IPS-18a (cell line): ENCODE measurements at regions not wholly inside any gene's neighbourhood (a gene's known extent, or its start where the extent isn't known, plus 50 kb on each side); places are given as distances from the start of the nearest gene placed in this dataset.
"Not testable (repeated sequence)": the region's sequence is repeated elsewhere in the genome, so short reads cannot be mapped to it uniquely, and the experiment has no call there.

Experiments used
- H3K27ac ChIP-seq: one replicate; pipeline ENCODE4 v1.5.1; 2013; ENCODE audit warnings: low read length
- H3K27me3 ChIP-seq: one replicate; pipeline ENCODE4 v1.6.1; 2013; ENCODE audit warnings: mild to moderate bottlenecking, low read length; ENCODE audit not compliant: control insufficient read depth, insufficient read depth
- H3K36me3 ChIP-seq: one replicate; pipeline ENCODE4 v1.6.1; 2013; ENCODE audit warnings: low read depth, low read length; ENCODE audit not compliant: control insufficient read depth
- H3K4me1 ChIP-seq: one replicate; pipeline ENCODE4 v1.6.1; 2013; ENCODE audit warnings: low read depth, low read length; ENCODE audit not compliant: control insufficient read depth
- H3K4me3 ChIP-seq: one replicate; pipeline ENCODE4 v1.5.1; 2013; ENCODE audit warnings: low read length
- H3K9ac ChIP-seq: one replicate; pipeline ENCODE4 v1.6.1; 2013; ENCODE audit warnings: mild to moderate bottlenecking, low read length, moderate library complexity
- H3K9me3 ChIP-seq: one replicate; pipeline ENCODE4 v1.6.1; 2013; ENCODE audit warnings: low read depth, low read length; ENCODE audit not compliant: control insufficient read depth

DNA sequence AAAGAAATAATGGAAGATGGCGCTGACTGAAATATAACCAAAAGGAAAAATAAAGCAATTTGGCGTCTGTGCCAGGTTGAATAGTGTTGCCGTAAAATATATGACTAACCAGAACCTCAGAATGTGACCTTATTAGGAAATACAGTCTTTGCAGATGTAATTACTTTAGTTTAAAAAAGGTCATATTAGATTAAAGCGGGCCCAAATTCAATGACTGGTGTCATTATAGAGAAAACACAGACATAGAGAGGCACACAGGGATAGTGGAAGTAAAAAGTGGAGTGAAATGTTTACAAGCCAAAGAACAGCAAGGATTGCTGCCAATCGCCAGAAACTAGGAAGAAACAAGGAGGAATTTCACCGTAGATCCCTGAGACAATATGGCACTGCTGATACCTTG lies 521.2 kb downstream of the FRK start:
- H3K27me3 ChIP-seq = no peaks in the 10 kb centered on the region
- H3K9ac ChIP-seq = no peak overlapping the region
- no peaks in the 10 kb centered on the region for H3K9me3 ChIP-seq
- H3K4me1 ChIP-seq = peaks cover 7% of the 10 kb centered on the region
- no peak overlapping the region for H3K4me3 ChIP-seq
- no peaks in the 10 kb centered on the region for H3K36me3 ChIP-seq
- no peak overlapping the region for H3K27ac ChIP-seq

DNA sequence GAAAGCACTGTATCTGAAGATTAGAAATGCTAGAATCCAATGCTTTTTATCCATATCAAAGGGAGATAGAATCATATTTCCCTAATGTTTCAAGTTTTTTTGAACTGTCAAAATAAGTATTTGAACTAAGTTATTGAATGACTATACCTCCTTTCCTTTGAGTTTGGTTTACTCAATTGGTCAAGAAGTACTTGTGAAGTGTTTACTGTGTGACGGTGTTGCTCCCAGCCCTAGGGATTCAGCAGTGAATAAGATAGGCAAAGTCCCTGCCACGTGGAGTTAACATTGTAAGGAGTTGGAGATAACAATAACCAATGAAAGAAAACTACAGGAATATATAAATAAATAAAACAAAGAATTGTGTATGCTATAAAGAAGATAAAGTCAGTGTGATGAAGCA lies 535.9 kb downstream of the FRK start:
- Histone ChIP-seq H3K9ac (no peak overlapping the region), H3K27me3 (no peaks in the 10 kb centered on the region), H3K27ac (no peak overlapping the region), H3K4me1 (no peaks in the 10 kb centered on the region), H3K4me3 (no peak overlapping the region), H3K9me3 (no peaks in the 10 kb centered on the region), H3K36me3 (no peaks in the 10 kb centered on the region)

DNA sequence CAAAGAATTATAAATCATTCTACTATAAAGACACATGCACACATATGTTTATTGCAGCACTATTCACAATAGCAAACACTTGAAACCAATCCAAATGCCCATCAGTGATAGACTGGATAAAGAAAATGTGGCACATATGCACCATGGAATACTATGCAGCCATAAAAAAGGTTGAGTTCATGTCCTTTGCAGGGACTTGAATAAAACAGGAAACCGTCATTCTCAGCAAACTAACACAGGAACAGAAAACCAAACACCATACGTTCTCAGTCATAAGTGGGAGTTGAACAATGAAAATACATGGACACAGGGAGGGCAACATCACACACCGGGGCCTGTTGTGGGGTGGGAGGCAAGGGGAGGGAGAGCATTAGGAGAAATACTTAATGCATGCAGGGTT lies 538.9 kb downstream of the FRK start:
- H3K4me1 ChIP-seq, H3K4me3 ChIP-seq, H3K27me3 ChIP-seq, H3K9ac ChIP-seq, H3K36me3 ChIP-seq, H3K9me3 ChIP-seq, H3K27ac ChIP-seq: not testable (repeated sequence)

DNA sequence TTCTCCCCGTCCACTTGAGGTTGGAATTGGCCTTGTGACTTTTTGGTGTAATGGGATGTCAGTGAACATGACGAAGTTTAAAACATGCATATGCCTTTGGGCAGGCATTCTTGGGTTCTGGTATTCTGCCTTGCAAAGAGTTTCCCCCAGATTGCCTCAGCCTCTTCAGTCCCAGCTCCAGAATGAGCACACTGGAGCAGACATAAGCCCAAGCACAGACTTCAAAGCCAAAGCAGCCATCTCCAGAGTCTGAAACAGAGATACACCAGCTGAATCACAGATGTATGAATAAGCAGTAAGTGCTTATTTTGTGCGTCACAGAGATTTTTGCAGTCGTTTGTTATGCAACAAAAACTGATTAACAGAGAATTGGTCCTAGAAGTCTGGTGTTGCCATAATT lies 546.0 kb downstream of the FRK start:
- Histone ChIP-seq H3K27ac (no peak overlapping the region), H3K4me3 (no peak overlapping the region), H3K9ac (no peak overlapping the region), H3K4me1 (no peaks in the 10 kb centered on the region), H3K36me3 (no peaks in the 10 kb centered on the region), H3K27me3 (no peaks in the 10 kb centered on the region), H3K9me3 (no peaks in the 10 kb centered on the region)

DNA sequence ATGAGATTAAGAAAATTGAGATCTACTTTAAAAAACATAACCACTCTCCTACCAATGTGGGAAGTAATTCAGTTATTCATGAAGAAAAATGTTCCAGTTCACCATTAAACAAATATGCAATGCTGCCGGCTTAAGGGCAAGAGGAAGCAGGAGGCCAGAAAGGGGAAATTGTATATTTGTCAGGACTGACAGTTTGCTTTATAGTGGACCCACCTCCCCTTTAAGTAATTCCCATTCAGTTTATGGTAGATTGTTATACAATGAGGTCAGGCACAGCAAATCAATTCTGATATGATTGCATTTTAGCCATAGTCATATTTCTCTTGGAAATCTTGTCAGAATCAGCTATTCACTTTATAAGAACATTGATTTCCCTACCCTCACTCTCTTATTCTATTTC lies 547.8 kb downstream of the FRK start:
- Histone ChIP-seq H3K4me3 (no peak overlapping the region), H3K27ac (no peak overlapping the region), H3K9ac (no peak overlapping the region), H3K9me3 (no peaks in the 10 kb centered on the region), H3K36me3 (no peaks in the 10 kb centered on the region), H3K27me3 (no peaks in the 10 kb centered on the region), H3K4me1 (no peaks in the 10 kb centered on the region)

DNA sequence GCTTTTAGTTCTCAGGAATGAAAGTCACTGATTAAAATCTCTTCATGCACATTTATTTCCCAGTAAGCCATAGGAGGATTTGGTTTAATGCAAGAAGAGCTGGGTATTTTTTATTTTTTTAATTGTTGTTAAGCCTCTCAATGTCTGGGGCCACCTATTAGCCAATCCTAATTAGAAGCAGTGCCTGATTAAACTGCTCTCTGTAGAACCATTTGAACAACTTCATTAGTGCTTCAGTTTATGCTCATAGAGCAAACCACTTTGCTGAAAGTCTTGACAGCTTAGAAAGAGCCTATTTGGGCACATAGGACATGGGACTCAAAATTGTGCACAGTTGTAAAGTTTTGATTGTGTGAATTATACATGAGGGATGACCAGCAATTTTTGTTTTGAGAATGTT lies 548.9 kb downstream of the FRK start:
- no peak overlapping the region for H3K9ac ChIP-seq
- no peaks in the 10 kb centered on the region for H3K27me3 ChIP-seq
- H3K4me1 ChIP-seq = no peaks in the 10 kb centered on the region
- H3K36me3 ChIP-seq = no peaks in the 10 kb centered on the region
- no peak overlapping the region for H3K27ac ChIP-seq
- H3K4me3 ChIP-seq = no peak overlapping the region
- H3K9me3 ChIP-seq = no peaks in the 10 kb centered on the region

DNA sequence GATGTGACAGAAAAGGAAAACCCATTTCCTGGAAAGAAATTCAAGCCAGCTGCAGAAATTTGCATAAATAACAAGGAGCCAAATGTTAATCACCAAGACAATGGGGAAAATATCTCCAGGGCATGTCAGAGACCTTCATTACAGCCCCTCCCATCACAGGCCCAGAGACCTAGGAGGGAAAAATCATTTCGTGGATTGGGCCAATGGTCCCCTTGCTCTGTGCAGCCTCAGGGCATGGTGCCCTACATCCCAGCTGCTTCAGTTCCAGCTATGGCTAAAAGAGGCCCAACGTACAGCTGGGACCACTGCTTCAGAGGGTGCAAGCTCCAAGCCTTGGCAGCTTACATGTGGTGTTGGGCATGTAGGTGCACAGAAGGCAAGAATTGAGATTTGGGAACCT lies 558.3 kb downstream of the FRK start:
- H3K4me1 ChIP-seq, H3K27ac ChIP-seq, H3K9me3 ChIP-seq, H3K9ac ChIP-seq, H3K27me3 ChIP-seq, H3K36me3 ChIP-seq, H3K4me3 ChIP-seq: not testable (repeated sequence)

DNA sequence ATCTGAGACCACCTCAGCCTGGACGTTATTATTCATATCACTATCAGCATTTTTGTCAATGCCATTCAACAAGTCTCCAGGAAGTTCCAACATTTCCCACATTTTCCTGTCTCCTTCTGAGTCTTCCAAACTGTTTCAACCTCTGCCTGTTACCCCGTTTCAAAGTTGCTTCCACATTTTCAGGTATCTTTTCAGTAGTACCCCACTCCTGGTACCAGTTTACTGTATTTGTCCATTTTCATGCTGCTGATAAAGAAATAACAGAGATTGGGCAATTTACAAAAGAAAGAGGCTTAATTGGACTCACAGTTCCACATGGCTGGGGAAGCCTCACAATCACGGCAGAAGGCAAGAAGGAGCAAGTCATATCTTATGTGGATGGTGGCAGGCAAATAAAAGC lies 565.5 kb downstream of the FRK start:
- Histone ChIP-seq H3K4me1 (no peaks in the 10 kb centered on the region), H3K9me3 (peaks cover 23% of the 10 kb centered on the region)

DNA sequence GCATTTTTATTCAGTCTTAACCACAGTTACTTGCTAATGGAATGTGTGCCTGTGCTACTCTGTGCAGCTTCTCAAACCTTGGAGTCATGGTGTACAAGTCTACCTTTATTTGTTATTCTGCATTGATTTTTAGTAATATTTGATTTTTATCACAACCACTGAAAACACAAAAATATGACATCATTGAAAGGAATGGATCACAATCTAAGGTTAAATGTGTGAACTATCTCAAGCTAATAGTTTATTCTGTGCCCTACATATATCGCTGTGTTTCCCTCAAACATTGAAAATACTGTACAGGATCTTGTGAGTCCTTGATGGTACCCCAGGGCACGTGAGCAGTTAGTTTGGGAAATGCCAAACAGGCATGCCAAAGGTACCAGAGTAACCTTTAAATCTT lies 573.4 kb downstream of the FRK start:
- Histone ChIP-seq H3K27me3 (no peaks in the 10 kb centered on the region), H3K36me3 (no peaks in the 10 kb centered on the region), H3K9me3 (peaks cover 4% of the 10 kb centered on the region), H3K4me1 (no peaks in the 10 kb centered on the region), H3K27ac (no peak overlapping the region), H3K9ac (no peak overlapping the region), H3K4me3 (no peak overlapping the region)

More for the DNA sequence above, 565.5 kb downstream of the FRK start:
- H3K36me3 ChIP-seq = no peaks in the 10 kb centered on the region
- no peak overlapping the region for H3K9ac ChIP-seq
- no peak overlapping the region for H3K27ac ChIP-seq
- no peaks in the 10 kb centered on the region for H3K27me3 ChIP-seq
- H3K4me3 ChIP-seq = no peak overlapping the region

DNA sequence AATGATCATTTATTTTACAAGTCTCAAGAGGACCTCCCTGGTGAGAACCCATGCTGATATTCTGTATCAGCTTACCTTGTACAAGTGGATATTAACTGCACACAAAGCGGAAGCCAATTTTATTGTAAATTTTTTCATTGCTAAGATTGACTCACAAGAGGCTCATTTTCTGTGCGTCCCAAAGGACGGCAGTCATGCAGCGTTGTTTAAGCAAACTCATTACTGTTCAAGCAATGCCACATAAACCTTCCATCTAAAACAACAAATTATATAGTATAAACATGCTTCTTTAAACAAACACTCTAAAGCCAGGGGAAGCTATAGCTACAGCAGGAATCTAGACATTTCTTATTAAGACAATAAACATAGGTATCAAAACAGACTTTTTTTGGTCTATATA lies 575.3 kb downstream of the FRK start:
- H3K4me1 ChIP-seq = no peaks in the 10 kb centered on the region
- H3K27me3 ChIP-seq = no peaks in the 10 kb centered on the region
- H3K4me3 ChIP-seq = no peak overlapping the region
- H3K9me3 ChIP-seq = no peaks in the 10 kb centered on the region
- H3K36me3 ChIP-seq = no peaks in the 10 kb centered on the region
- no peak overlapping the region for H3K9ac ChIP-seq
- no peak overlapping the region for H3K27ac ChIP-seq

DNA sequence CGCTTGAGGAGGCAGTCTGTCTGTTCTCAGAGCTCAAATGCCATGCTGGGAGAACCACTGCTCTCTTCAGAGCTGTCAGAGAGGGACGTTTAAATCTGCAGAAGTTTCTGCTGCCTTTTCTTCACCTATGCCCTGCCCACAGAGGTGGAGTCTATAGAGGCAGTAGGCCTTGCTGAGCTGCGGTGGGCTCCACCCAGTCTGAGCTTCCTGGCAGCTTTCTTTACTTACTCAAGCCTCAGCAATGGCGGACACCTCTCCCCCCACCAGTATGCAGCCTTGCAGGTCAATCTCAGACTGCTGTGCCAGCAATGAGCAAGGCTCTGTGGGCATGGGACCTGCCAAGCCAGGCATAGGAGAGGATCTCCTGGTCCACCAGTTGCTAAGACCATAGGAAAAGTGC lies 580.1 kb downstream of the FRK start:
- not testable (repeated sequence) for H3K4me3 ChIP-seq, H3K9me3 ChIP-seq, H3K9ac ChIP-seq, H3K27ac ChIP-seq, H3K27me3 ChIP-seq, H3K4me1 ChIP-seq, H3K36me3 ChIP-seq

DNA sequence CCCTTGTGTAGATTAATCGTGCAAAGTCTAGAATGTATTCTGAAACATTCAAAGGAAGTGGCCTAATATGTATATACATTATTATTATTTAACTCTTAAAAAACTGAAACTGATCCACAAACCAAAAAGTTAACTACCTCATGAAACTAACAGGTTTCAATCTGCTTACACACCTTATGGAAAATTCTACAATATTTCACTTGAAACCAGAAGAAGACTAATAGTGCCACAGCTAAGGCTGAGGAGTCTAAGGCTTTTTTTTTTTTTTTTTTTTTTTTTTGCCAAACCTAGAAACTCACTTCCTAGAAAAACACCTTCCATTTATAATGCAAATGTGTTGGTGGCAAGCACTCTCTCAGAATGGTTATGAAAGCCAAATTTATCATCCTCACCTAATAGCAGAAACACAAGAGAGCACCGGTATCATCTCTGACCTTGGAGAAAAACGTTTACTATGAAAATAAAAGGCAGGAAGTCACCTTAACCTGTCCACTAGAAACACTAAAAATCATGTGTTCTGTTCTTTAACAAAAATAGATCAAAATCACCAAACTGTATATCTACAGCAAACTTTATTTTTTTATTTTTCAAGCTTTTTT lies 586.1 kb downstream of the FRK start:
- Histone ChIP-seq H3K36me3 (no peaks in the 10 kb centered on the region), H3K4me1 (no peaks in the 10 kb centered on the region), H3K4me3 (no peak overlapping the region), H3K9me3 (no peaks in the 10 kb centered on the region), H3K9ac (no peak overlapping the region), H3K27me3 (no peaks in the 10 kb centered on the region), H3K27ac (no peak overlapping the region)
